HG03097 (cell line): ENCODE measurements at regions not wholly inside any gene's neighbourhood (a gene's known extent, or its start where the extent isn't known, plus 50 kb on each side); places are given as distances from the start of the nearest gene placed in this dataset.

Experiments
- ATAC-seq: cut with Tn5 transposase; IDR thresholded peaks from one replicate; pipeline ENCODE4 v1.9.1; 2021; ENCODE audit not compliant: unreplicated experiment, low FRiP score

DNA sequence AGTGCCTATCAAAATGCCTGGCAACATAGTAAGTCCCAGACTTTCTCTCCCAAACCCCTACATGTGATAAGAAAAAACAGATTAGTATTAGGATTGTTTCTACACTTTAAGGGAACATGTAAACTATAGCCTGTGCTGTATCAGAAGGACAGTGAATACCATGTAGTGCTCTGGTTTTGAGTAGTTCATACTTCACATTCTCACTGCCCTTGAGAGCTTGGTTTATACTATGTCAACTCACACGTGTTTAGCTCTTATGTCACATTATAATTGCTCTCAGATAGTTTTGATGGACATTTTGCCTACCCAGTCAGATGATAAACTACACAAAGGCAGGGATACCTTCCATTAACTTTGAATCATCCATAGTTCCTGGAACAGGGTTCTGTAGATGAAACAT lies 58.0 kb upstream of the PGRMC2 start:
- ATAC-seq, result no peak

DNA sequence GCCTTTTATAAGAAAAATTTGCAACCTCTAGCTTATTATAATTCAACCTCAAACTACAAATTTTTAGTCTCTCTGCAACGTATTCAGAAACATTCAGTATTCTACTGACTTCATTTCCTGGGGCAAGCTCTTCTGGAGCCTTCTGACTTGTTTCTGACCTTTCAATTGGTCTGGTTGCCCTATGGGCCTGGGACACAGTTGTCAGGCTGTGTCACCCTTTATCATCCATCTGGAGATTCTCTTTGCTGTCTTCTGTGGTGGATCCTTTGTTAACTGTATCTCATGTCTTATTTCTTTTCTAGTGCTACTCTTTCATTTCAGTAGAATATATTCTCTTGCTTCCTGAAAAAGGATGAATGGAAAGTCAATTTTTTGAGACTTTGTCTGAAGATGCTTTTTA lies 55.1 kb upstream of the PGRMC2 start:
- ATAC-seq, result no peak

DNA sequence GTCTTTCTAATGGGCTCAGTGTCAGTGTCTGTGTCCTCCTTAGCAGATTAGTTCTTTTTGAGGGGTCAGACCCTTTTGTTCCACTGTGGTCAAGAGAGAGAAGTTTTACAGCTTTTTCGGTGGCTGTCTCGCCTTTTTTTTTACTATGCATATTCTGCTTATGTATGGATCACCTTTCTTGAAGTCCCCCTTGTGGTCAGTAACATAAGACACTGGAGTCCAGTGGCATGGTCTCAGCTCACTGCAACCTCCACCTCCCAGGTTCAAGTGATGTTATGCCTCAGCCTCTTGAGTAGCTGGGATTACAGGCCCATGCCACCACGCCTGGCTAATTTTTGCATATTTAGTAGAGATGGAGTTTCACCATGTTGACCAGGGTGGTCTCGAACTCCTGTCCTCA lies 54.0 kb upstream of the PGRMC2 start:
- no peak for ATAC-seq

DNA sequence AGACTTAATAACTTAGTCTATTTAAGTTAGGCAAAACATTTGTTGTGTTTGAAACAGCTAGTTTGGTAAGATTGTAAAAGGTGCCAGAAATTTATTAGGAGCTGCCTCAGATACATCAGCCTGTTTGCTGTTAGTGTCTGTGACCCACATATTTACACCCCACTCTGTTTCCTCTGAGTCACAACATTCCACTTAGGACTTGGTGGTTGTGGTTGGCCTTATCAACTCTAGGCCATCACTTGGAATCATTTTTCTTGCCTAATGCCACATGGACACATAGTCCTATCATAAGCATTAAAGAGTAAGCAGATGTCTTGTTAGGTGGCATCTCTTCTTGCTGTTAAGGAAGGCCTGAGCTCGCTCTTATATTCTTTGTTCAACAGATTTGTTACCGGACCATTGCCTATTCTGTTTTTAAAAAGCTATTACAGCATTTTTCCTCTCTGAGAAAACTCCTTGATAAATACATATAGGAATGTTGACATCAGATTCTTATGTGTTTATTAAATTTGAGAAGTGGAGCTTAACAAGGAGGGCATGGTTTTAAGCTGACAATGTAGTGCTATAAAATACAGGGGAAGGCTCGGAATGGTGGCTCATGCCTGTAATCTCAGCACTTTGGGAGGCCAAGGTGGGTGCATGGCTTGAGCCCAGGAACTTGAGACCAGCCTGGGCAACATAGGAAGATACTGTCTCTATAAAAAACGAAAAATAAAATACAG lies 51.2 kb upstream of the PGRMC2 start:
- ATAC-seq, result no peak

DNA sequence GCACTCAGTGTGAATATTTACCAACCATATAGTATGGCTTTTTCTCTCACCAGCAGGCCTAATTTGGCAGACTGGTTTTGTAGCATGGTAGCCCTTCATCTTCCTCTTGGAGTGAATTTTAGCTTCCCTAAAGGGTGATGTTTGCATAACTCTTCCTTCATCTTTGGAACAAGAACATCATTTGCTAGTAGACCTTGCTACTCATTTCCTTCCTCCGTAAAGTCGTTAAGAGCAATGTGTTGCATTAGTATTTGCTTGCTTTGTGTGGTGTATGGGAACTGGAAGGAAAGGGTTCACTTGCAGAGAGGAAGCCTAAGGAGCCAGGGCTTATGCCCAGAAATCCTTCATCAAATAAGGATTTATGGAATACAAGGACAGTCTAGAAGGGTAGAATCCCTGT lies 50.2 kb upstream of the PGRMC2 start:
- ATAC-seq, result no peak
